ENCODE measurements at regions not wholly inside any gene's neighbourhood (a gene's known extent, or its start where the extent isn't known, plus 50 kb on each side); places are given as distances from the start of the nearest gene placed in this dataset.

DNA sequence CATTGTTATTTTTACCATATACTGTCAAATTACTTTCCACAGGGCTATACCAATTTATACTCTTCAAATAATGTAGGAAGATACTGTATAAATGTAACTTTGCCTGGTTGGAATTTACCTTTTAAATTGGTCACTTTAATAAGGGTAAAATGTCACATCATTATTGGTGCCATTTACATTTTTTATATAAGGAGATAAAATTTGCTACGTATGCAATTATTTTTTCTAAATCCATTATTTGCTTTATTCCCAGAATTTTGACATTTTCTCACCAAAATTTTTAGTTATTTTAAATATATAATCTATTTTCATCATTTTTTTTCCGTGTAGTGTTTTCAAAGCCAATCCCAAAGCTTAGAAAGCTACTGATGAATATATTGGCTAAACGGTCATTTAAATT is 664.7 kb downstream of the KCNJ2 start:
- TF ChIP-seq, protein P1, sequence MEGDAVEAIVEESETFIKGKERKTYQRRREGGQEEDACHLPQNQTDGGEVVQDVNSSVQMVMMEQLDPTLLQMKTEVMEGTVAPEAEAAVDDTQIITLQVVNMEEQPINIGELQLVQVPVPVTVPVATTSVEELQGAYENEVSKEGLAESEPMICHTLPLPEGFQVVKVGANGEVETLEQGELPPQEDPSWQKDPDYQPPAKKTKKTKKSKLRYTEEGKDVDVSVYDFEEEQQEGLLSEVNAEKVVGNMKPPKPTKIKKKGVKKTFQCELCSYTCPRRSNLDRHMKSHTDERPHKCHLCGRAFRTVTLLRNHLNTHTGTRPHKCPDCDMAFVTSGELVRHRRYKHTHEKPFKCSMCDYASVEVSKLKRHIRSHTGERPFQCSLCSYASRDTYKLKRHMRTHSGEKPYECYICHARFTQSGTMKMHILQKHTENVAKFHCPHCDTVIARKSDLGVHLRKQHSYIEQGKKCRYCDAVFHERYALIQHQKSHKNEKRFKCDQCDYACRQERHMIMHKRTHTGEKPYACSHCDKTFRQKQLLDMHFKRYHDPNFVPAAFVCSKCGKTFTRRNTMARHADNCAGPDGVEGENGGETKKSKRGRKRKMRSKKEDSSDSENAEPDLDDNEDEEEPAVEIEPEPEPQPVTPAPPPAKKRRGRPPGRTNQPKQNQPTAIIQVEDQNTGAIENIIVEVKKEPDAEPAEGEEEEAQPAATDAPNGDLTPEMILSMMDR (conservative IDR thresholded peaks at IDR 0.05; ENCODE audit: low read depth in 2 of 2): no peak
- TF ChIP-seq POLR2AphosphoS5 (IDR thresholded peaks at IDR 0.05; ENCODE audit: low read depth): no peak
- TF ChIP-seq, protein P2, sequence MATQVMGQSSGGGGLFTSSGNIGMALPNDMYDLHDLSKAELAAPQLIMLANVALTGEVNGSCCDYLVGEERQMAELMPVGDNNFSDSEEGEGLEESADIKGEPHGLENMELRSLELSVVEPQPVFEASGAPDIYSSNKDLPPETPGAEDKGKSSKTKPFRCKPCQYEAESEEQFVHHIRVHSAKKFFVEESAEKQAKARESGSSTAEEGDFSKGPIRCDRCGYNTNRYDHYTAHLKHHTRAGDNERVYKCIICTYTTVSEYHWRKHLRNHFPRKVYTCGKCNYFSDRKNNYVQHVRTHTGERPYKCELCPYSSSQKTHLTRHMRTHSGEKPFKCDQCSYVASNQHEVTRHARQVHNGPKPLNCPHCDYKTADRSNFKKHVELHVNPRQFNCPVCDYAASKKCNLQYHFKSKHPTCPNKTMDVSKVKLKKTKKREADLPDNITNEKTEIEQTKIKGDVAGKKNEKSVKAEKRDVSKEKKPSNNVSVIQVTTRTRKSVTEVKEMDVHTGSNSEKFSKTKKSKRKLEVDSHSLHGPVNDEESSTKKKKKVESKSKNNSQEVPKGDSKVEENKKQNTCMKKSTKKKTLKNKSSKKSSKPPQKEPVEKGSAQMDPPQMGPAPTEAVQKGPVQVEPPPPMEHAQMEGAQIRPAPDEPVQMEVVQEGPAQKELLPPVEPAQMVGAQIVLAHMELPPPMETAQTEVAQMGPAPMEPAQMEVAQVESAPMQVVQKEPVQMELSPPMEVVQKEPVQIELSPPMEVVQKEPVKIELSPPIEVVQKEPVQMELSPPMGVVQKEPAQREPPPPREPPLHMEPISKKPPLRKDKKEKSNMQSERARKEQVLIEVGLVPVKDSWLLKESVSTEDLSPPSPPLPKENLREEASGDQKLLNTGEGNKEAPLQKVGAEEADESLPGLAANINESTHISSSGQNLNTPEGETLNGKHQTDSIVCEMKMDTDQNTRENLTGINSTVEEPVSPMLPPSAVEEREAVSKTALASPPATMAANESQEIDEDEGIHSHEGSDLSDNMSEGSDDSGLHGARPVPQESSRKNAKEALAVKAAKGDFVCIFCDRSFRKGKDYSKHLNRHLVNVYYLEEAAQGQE (IDR thresholded peaks at IDR 0.05; ENCODE audit: unreplicated experiment): no peak
- no peak for TF ChIP-seq EZH2 (IDR thresholded peaks at IDR 0.05; ENCODE audit: low read depth, unreplicated experiment)
- no peak for TF ChIP-seq STAT1 (IDR thresholded peaks at IDR 0.05; ENCODE audit: unreplicated experiment)
- TF ChIP-seq CREB1 (CRISPR knock-in tag; IDR thresholded peaks at IDR 0.05; ENCODE audit: low read depth): no peak
- TF ChIP-seq ZNF114 (CRISPR knock-in tag; IDR thresholded peaks at IDR 0.05): no peak
- no peak for TF ChIP-seq EZH2phosphoT487 (IDR thresholded peaks at IDR 0.05; ENCODE audit: unreplicated experiment)
- TF ChIP-seq ZNF331 (CRISPR knock-in tag; IDR thresholded peaks at IDR 0.05; ENCODE audit: low read depth): no peak
- TF ChIP-seq NANOG (IDR thresholded peaks at IDR 0.05; ENCODE audit: borderline replicate concordance): no peak
- TF ChIP-seq JUNB (IDR thresholded peaks at IDR 0.05; ENCODE audit: unreplicated experiment): no peak
- TF ChIP-seq, protein P3, sequence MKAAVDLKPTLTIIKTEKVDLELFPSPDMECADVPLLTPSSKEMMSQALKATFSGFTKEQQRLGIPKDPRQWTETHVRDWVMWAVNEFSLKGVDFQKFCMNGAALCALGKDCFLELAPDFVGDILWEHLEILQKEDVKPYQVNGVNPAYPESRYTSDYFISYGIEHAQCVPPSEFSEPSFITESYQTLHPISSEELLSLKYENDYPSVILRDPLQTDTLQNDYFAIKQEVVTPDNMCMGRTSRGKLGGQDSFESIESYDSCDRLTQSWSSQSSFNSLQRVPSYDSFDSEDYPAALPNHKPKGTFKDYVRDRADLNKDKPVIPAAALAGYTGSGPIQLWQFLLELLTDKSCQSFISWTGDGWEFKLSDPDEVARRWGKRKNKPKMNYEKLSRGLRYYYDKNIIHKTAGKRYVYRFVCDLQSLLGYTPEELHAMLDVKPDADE (IDR thresholded peaks at IDR 0.05): no peak

All from GM23338 (cell line).